HL-60 (cell line): ENCODE measurements at regions not wholly inside any gene's neighbourhood (a gene's known extent, or its start where the extent isn't known, plus 50 kb on each side); places are given as distances from the start of the nearest gene placed in this dataset.

ENCODE experiments used
- POLR2AphosphoS5 ChIP-seq: IDR thresholded peaks from 2 replicates; pipeline ENCODE4 v1.6.1; 2012; ENCODE audit warnings: low read depth
- SPI1 ChIP-seq: IDR thresholded peaks from 2 replicates; pipeline ENCODE4 v1.6.1; 2012; ENCODE audit warnings: low read depth, mild to moderate bottlenecking, borderline replicate concordance
- TF ChIP-seq, protein P1 (sequence below): IDR thresholded peaks from one replicate; pipeline ENCODE4 v1.5.1; 2011; ENCODE audit warnings: low read length, control low read depth, inconsistent platforms; ENCODE audit not compliant: insufficient read depth
- TF ChIP-seq, protein P2 (sequence below): IDR thresholded peaks from 2 replicates; pipeline ENCODE4 v1.6.1; 2012; ENCODE audit warnings: low read depth; ENCODE audit not compliant: insufficient replicate concordance

DNA sequence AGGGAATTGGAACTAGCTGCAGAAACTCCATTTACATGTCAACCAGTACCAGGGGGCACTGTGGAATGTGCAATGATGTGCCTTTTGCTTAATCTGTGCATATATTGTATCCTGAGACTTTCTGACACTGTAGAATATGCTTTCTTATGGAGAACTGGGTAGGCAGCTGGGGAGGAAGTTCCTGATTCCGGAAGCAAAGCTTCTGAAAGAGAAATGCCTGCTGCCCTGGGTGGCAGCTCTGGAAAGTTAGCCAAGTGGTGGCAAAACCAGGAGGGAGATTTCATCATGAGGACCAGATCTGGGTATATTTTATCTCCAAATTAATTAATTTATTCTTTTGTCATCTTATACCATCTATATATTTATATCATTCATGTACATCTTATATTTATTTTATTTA is 116.7 kb downstream of the XCL2 start:
- TF ChIP-seq, protein P1, sequence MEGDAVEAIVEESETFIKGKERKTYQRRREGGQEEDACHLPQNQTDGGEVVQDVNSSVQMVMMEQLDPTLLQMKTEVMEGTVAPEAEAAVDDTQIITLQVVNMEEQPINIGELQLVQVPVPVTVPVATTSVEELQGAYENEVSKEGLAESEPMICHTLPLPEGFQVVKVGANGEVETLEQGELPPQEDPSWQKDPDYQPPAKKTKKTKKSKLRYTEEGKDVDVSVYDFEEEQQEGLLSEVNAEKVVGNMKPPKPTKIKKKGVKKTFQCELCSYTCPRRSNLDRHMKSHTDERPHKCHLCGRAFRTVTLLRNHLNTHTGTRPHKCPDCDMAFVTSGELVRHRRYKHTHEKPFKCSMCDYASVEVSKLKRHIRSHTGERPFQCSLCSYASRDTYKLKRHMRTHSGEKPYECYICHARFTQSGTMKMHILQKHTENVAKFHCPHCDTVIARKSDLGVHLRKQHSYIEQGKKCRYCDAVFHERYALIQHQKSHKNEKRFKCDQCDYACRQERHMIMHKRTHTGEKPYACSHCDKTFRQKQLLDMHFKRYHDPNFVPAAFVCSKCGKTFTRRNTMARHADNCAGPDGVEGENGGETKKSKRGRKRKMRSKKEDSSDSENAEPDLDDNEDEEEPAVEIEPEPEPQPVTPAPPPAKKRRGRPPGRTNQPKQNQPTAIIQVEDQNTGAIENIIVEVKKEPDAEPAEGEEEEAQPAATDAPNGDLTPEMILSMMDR = no peak
- TF ChIP-seq POLR2AphosphoS5 (no peak), SPI1 (peak; percentile 50; the same call in 1 of the 2 replicates)
- TF ChIP-seq, protein P2, sequence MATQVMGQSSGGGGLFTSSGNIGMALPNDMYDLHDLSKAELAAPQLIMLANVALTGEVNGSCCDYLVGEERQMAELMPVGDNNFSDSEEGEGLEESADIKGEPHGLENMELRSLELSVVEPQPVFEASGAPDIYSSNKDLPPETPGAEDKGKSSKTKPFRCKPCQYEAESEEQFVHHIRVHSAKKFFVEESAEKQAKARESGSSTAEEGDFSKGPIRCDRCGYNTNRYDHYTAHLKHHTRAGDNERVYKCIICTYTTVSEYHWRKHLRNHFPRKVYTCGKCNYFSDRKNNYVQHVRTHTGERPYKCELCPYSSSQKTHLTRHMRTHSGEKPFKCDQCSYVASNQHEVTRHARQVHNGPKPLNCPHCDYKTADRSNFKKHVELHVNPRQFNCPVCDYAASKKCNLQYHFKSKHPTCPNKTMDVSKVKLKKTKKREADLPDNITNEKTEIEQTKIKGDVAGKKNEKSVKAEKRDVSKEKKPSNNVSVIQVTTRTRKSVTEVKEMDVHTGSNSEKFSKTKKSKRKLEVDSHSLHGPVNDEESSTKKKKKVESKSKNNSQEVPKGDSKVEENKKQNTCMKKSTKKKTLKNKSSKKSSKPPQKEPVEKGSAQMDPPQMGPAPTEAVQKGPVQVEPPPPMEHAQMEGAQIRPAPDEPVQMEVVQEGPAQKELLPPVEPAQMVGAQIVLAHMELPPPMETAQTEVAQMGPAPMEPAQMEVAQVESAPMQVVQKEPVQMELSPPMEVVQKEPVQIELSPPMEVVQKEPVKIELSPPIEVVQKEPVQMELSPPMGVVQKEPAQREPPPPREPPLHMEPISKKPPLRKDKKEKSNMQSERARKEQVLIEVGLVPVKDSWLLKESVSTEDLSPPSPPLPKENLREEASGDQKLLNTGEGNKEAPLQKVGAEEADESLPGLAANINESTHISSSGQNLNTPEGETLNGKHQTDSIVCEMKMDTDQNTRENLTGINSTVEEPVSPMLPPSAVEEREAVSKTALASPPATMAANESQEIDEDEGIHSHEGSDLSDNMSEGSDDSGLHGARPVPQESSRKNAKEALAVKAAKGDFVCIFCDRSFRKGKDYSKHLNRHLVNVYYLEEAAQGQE = no peak
